Smooth muscle cell (in vitro differentiated cells): ENCODE measurements at regions not wholly inside any gene's neighbourhood (a gene's known extent, or its start where the extent isn't known, plus 50 kb on each side); places are given as distances from the start of the nearest gene placed in this dataset.

Experiments used
- DNase-seq: peaks from one replicate; lab custom pipeline; 2025; ENCODE audit not compliant: unreplicated experiment; lab: John Stamatoyannopoulos, UW
- H2AFZ ChIP-seq: fragments of 200-600 bp; sonication (generic); 2 replicates; pipeline ENCODE4 v1.6.0; 2016; ENCODE audit warnings: antibody characterized with exemption, low read depth, mild to moderate bottlenecking
- H3F3A ChIP-seq: fragments of 200-600 bp; sonication (generic); 2 replicates; pipeline ENCODE4 v1.6.0; 2017; ENCODE audit warnings: antibody characterized with exemption, low read depth
- H3K27ac ChIP-seq: fragments of 200-600 bp; sonication (generic); 2 replicates; pipeline ENCODE4 v1.5.1; 2016; ENCODE audit warnings: low read depth, mild to moderate bottlenecking
- H3K27me3 ChIP-seq: fragments of 200-600 bp; sonication (generic); 2 replicates; pipeline ENCODE4 v1.6.1; 2016; ENCODE audit warnings: low read depth, mild to moderate bottlenecking
- H3K36me3 ChIP-seq: fragments of 200-600 bp; sonication (generic); 2 replicates; pipeline ENCODE4 v1.5.1; 2016; ENCODE audit warnings: low read depth
- H3K4me1 ChIP-seq: fragments of 200-600 bp; sonication (generic); 2 replicates; pipeline ENCODE4 v1.5.1; 2016; ENCODE audit warnings: low read depth
- H3K4me2 ChIP-seq: fragments of 200-600 bp; sonication (generic); 2 replicates; pipeline ENCODE4 v1.6.0; 2016; ENCODE audit warnings: mild to moderate bottlenecking
- H3K4me3 ChIP-seq: fragments of 200-600 bp; sonication (generic); 2 replicates; pipeline ENCODE4 v1.5.1; 2016; ENCODE audit warnings: mild to moderate bottlenecking
- H3K79me2 ChIP-seq: fragments of 200-600 bp; sonication (generic); 2 replicates; pipeline ENCODE4 v1.6.0; 2016; ENCODE audit warnings: low read depth, mild to moderate bottlenecking
- H3K9ac ChIP-seq: fragments of 200-600 bp; sonication (generic); 2 replicates; pipeline ENCODE4 v1.6.0; 2016; ENCODE audit warnings: low read depth
- H3K9me3 ChIP-seq: fragments of 200-600 bp; sonication (generic); replicated peaks from 2 replicates; pipeline ENCODE4 v1.5.1; 2016; ENCODE audit warnings: low read depth
- H4K20me1 ChIP-seq: fragments of 200-600 bp; sonication (generic); 2 replicates; pipeline ENCODE4 v1.6.0; 2016; ENCODE audit warnings: low read depth
- CTCF ChIP-seq: fragments of 200-600 bp; sonication (generic); IDR thresholded peaks from 2 replicates; pipeline ENCODE4 v1.5.1; 2017; ENCODE audit warnings: borderline replicate concordance, mild to moderate bottlenecking, antibody characterized with exemption; ENCODE audit not compliant: insufficient read depth, poor library complexity, severe bottlenecking
- WGBS: methylation state at CpG from one replicate; pipeline ENCODE4 v1.1.7; 2016; ENCODE audit warnings: low lambda C conversion rate; 5-methylcytosine and 5-hydroxymethylcytosine counted together

GRCh38 chr3:59304296-59304695 is 254.5 kb upstream of the CFAP20DC start:
- Histone ChIP-seq H3K4me2 (no peak overlapping the region), H3K4me1 (no peaks in the 10 kb centered on the region), H3K27ac (no peak overlapping the region), H3K79me2 (no peaks in the 10 kb centered on the region), H3K4me3 (no peak overlapping the region), H2AFZ (no peak overlapping the region), H3K9ac (no peak overlapping the region), H3K27me3 (no peaks in the 10 kb centered on the region), H4K20me1 (no peaks in the 10 kb centered on the region), H3K9me3 (no peaks in the 10 kb centered on the region), H3K36me3 (no peaks in the 10 kb centered on the region), H3F3A (no peaks in the 10 kb centered on the region)
- no peak for DNase-seq
- no peak for TF ChIP-seq CTCF
- WGBS = 88% methylated on average over 3 of the region's 3 CpGs

GRCh38 chr3:59303452-59303851 is 253.6 kb upstream of the CFAP20DC start:
- TF ChIP-seq CTCF = no peak

GRCh38 chr3:59302442-59302841 is 252.6 kb upstream of the CFAP20DC start:
- WGBS = 98% methylated on average over 5 of the region's 5 CpGs
- Histone ChIP-seq H4K20me1 (no peaks in the 10 kb centered on the region), H3K4me2 (no peak overlapping the region), H3K79me2 (no peaks in the 10 kb centered on the region), H3K27ac (no peak overlapping the region), H3K36me3 (no peaks in the 10 kb centered on the region), H3K4me1 (no peaks in the 10 kb centered on the region), H3K9me3 (no peaks in the 10 kb centered on the region), H3K9ac (no peak overlapping the region), H2AFZ (no peak overlapping the region), H3F3A (no peaks in the 10 kb centered on the region), H3K27me3 (no peaks in the 10 kb centered on the region), H3K4me3 (no peak overlapping the region)
- no peak for DNase-seq
- TF ChIP-seq CTCF = no peak

More at GRCh38 chr3:59303452-59303851, 253.6 kb upstream of the CFAP20DC start:
- Histone ChIP-seq H3K4me1 (no peaks in the 10 kb centered on the region), H3K79me2 (no peaks in the 10 kb centered on the region), H3F3A (no peaks in the 10 kb centered on the region), H3K27ac (no peak overlapping the region), H3K4me3 (no peak overlapping the region), H3K4me2 (no peak overlapping the region), H3K36me3 (no peaks in the 10 kb centered on the region), H4K20me1 (no peaks in the 10 kb centered on the region), H3K27me3 (no peaks in the 10 kb centered on the region), H2AFZ (no peak overlapping the region), H3K9ac (no peak overlapping the region), H3K9me3 (no peaks in the 10 kb centered on the region)
- 87% methylated on average over 4 of the region's 4 CpGs for WGBS
- no peak for DNase-seq

- no peaks in the 10 kb centered on the region for H3K27me3 ChIP-seq
- H3K9me3 ChIP-seq = peaks cover 5% of the 10 kb centered on the region
- H3F3A ChIP-seq = no peaks in the 10 kb centered on the region
- no peaks in the 10 kb centered on the region for H3K79me2 ChIP-seq
- no peak for TF ChIP-seq CTCF
- no peaks in the 10 kb centered on the region for H3K4me1 ChIP-seq
- peak overlapping the region; percentile 89 for H2AFZ ChIP-seq
- 15% methylated on average over 1 of the region's 1 CpG for WGBS
- H4K20me1 ChIP-seq = no peaks in the 10 kb centered on the region
- H3K4me2 ChIP-seq = no peak overlapping the region
- no peak overlapping the region for H3K27ac ChIP-seq
- H3K4me3 ChIP-seq = no peak overlapping the region
- no peaks in the 10 kb centered on the region for H3K36me3 ChIP-seq
- DNase-seq = no peak
- H3K9ac ChIP-seq = no peak overlapping the region
These were observed 250.9 kb upstream of the CFAP20DC start for GRCh38 chr3:59300733-59301132.
